GM10266 (cell line): ENCODE measurements at regions not wholly inside any gene's neighbourhood (a gene's known extent, or its start where the extent isn't known, plus 50 kb on each side); places are given as distances from the start of the nearest gene placed in this dataset.

Experiments used
- DNase-seq: peaks from one replicate; pipeline ENCODE4 v3.0.0; 2012; ENCODE audit errors: extremely low spot score
- CTCF ChIP-seq: IDR thresholded peaks from 2 replicates; pipeline ENCODE4 v1.5.1; 2012; ENCODE audit warnings: mild to moderate bottlenecking, low read depth; ENCODE audit not compliant: control insufficient read depth, insufficient read depth; ENCODE audit errors: missing control alignments

GRCh38 chr15:31243895-31244294 lies 82.7 kb upstream of the KLF13 start:
- no peak for DNase-seq

GRCh38 chr15:31245135-31245689 lies 81.4 kb upstream of the KLF13 start:
- TF ChIP-seq CTCF, result no peak
- no peak for DNase-seq

More at GRCh38 chr15:31243895-31244294, 82.7 kb upstream of the KLF13 start:
- no peak for TF ChIP-seq CTCF

GRCh38 chr15:31245756-31246155 lies 80.9 kb upstream of the KLF13 start:
- DNase-seq, result no peak
- no peak for TF ChIP-seq CTCF

DNA sequence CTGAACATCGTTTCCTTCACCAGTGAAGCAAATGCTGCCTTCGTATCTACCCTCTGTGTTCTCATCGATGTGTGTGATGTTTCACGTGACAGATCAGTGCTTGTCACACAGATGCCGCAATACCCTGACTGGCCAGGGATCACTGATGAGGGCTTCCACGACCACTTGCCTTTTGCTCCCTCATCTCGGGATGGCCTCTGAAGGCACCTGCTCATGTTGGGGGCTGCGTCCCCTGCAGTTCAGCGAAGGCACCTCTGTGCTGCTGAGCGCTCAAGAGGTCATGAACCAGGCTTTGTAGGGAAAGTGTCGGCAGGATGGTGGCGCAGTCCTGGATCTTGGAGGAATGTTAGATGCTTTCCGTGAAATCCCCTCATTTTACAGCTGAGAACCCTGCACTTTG lies 79.2 kb upstream of the KLF13 start:
- no peak for DNase-seq
- TF ChIP-seq CTCF, result no peak

DNA sequence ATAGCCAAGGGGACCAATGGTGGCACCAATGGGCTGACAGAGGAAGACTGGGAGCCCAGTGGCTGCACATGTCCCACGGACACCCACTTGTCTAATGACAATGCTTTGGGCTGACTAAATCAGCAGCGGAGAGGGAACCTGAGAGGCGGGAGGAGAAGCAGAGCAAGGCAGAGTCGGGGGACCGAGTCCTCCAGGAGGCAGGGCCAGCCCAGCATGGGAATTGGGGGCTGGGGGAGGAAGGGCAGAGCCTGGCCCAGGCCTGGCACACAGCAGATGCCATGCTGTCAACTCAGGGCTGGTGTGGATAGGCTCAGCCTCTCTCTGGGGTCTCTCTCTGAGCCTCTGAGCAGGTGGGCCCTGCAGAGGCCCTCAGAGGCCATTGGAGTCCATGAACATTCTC lies 78.4 kb upstream of the KLF13 start:
- no peak for TF ChIP-seq CTCF
- DNase-seq, result no peak

- no peak for DNase-seq
- TF ChIP-seq CTCF, result no peak
These were observed 77.7 kb upstream of the KLF13 start for GRCh38 chr15:31248951-31249350.

- TF ChIP-seq CTCF, result no peak
- no peak for DNase-seq
These were observed 76.6 kb upstream of the KLF13 start for GRCh38 chr15:31250033-31250432.
